IPS-11a (cell line): ENCODE measurements at regions not wholly inside any gene's neighbourhood (a gene's known extent, or its start where the extent isn't known, plus 50 kb on each side); places are given as distances from the start of the nearest gene placed in this dataset.

ENCODE experiments used
- H3K4me3 ChIP-seq: one replicate; pipeline ENCODE4 v1.5.1; 2013; ENCODE audit warnings: low read depth, low read length, control low read depth

- H3K4me3 ChIP-seq, result no peak overlapping the region
These were observed 254.4 kb upstream of the ZMIZ1 start for GRCh38 chr10:78814407-78814806.

- no peak overlapping the region for H3K4me3 ChIP-seq
These were observed 252.9 kb upstream of the ZMIZ1 start for GRCh38 chr10:78815702-78816334.

GRCh38 chr10:78817361-78817760 lies 251.4 kb upstream of the ZMIZ1 start:
- no peak overlapping the region for H3K4me3 ChIP-seq

GRCh38 chr10:78817804-78818203 lies 251.0 kb upstream of the ZMIZ1 start:
- H3K4me3 ChIP-seq, result no peak overlapping the region

- no peak overlapping the region for H3K4me3 ChIP-seq
These were observed 249.3 kb upstream of the ZMIZ1 start for GRCh38 chr10:78819361-78820006.

GRCh38 chr10:78820007-78820362 lies 248.8 kb upstream of the ZMIZ1 start:
- H3K4me3 ChIP-seq, result no peak overlapping the region

- no peak overlapping the region for H3K4me3 ChIP-seq
These were observed 247.7 kb upstream of the ZMIZ1 start for GRCh38 chr10:78821052-78821451.

- H3K4me3 ChIP-seq, result no peak overlapping the region
These were observed 239.9 kb upstream of the ZMIZ1 start for GRCh38 chr10:78828647-78829539.

GRCh38 chr10:78829565-78829964 lies 239.2 kb upstream of the ZMIZ1 start:
- no peak overlapping the region for H3K4me3 ChIP-seq

- no peak overlapping the region for H3K4me3 ChIP-seq
These were observed 238.4 kb upstream of the ZMIZ1 start for GRCh38 chr10:78830062-78830975.

GRCh38 chr10:78830976-78831375 lies 237.8 kb upstream of the ZMIZ1 start:
- no peak overlapping the region for H3K4me3 ChIP-seq

GRCh38 chr10:78831461-78831860 lies 237.3 kb upstream of the ZMIZ1 start:
- no peak overlapping the region for H3K4me3 ChIP-seq

GRCh38 chr10:78832281-78832680 lies 236.5 kb upstream of the ZMIZ1 start:
- H3K4me3 ChIP-seq, result no peak overlapping the region

GRCh38 chr10:78838141-78838657 lies 230.6 kb upstream of the ZMIZ1 start:
- no peak overlapping the region for H3K4me3 ChIP-seq

- H3K4me3 ChIP-seq, result no peak overlapping the region
These were observed 225.3 kb upstream of the ZMIZ1 start for GRCh38 chr10:78843495-78843894.

- no peak overlapping the region for H3K4me3 ChIP-seq
These were observed 223.7 kb upstream of the ZMIZ1 start for GRCh38 chr10:78844960-78845607.

- no peak overlapping the region for H3K4me3 ChIP-seq
These were observed 222.7 kb upstream of the ZMIZ1 start for GRCh38 chr10:78846071-78846470.

- no peak overlapping the region for H3K4me3 ChIP-seq
These were observed 222.0 kb upstream of the ZMIZ1 start for GRCh38 chr10:78846760-78847159.

GRCh38 chr10:78847485-78847884 lies 221.3 kb upstream of the ZMIZ1 start:
- H3K4me3 ChIP-seq, result no peak overlapping the region

GRCh38 chr10:78849115-78849514 lies 219.7 kb upstream of the ZMIZ1 start:
- no peak overlapping the region for H3K4me3 ChIP-seq
